HEK293 (cell line): ENCODE measurements at regions not wholly inside any gene's neighbourhood (a gene's known extent, or its start where the extent isn't known, plus 50 kb on each side); places are given as distances from the start of the nearest gene placed in this dataset.

Experiments used
- CTCF ChIA-PET: fragments of 350-600 bp; formaldehyde crosslinking; extraction: SDS; loops from one replicate; lab custom pipeline; 2021; ENCODE audit warnings: antibody characterized with exemption; lab: Yijun Ruan, JAX
- POLR2A ChIA-PET: fragments of 300-600 bp; formaldehyde crosslinking; extraction: SDS; loops from one replicate; lab custom pipeline; 2020; ENCODE audit warnings: antibody characterized with exemption, inconsistent platforms; lab: Yijun Ruan, JAX
- H3K27ac ChIP-seq: fragments of 200-500 bp; sonication (Bioruptor generic); 2 replicates; pipeline ENCODE4 v1.5.1; 2014; ENCODE audit warnings: low read depth, low read length, control low read depth, inconsistent platforms; ENCODE audit errors: extremely low read depth
- H3K36me3 ChIP-seq, 2 experiments: fragments of 200-500 bp in 1 of 2; sonication (Bioruptor generic) in 1 of 2; 1 replicate in 1 of 2; 2 replicates in 1 of 2; pipeline ENCODE4 v1.5.1; 2014 to 2017; ENCODE audit warnings: inconsistent platforms in 2 of 2, low read length in 2 of 2; ENCODE audit not compliant: control insufficient read depth in 2 of 2, insufficient read depth in 1 of 2
- H3K4me1 ChIP-seq: fragments of 200-500 bp; sonication (Bioruptor generic); 2 replicates; pipeline ENCODE4 v1.5.1; 2014; ENCODE audit warnings: mild to moderate bottlenecking, low read length, inconsistent platforms; ENCODE audit not compliant: control insufficient read depth, insufficient read depth
- H3K4me3 ChIP-seq: 2 replicates; pipeline ENCODE4 v1.5.1; 2011; ENCODE audit warnings: low read depth, mild to moderate bottlenecking, control low read depth, low read length, moderate library complexity
- H3K9me3 ChIP-seq: fragments of 200-500 bp; sonication (Bioruptor generic); 2 replicates; pipeline ENCODE4 v1.5.1; 2014; ENCODE audit warnings: low read depth, low read length, inconsistent platforms; ENCODE audit not compliant: control insufficient read depth, insufficient read depth
- AEBP2 ChIP-seq: fragments of 450-650 bp; formaldehyde crosslinking; IDR thresholded peaks from 2 replicates; pipeline ENCODE4 v1.5.1; 2016; ENCODE audit warnings: missing biosample characterization, missing genetic modification characterization, borderline replicate concordance
- ELK4 ChIP-seq: IDR thresholded peaks from 2 replicates; pipeline ENCODE4 v1.6.1; 2011; ENCODE audit warnings: mild to moderate bottlenecking, low read depth, low read length, borderline replicate concordance
- HOXA7 ChIP-seq: sonication (generic); formaldehyde crosslinking; IDR thresholded peaks from 2 replicates; pipeline ENCODE4 v1.8.1; 2022; ENCODE audit warnings: missing genetic modification reagents, borderline replicate concordance
- KLF10 ChIP-seq: fragments of 450-650 bp; IDR thresholded peaks from 2 replicates; pipeline ENCODE4 v1.5.1; 2018; ENCODE audit warnings: missing biosample characterization, mild to moderate bottlenecking, missing genetic modification characterization
- OSR2 ChIP-seq: fragments of 450-650 bp; formaldehyde crosslinking; IDR thresholded peaks from 2 replicates; pipeline ENCODE4 v1.5.1; 2016; ENCODE audit warnings: missing biosample characterization, missing genetic modification characterization
- PRDM2 ChIP-seq: fragments of 450-650 bp; formaldehyde crosslinking; IDR thresholded peaks from 2 replicates; pipeline ENCODE4 v1.5.1; 2016; ENCODE audit warnings: missing biosample characterization, missing genetic modification characterization, borderline replicate concordance
- RBAK ChIP-seq: fragments of 450-650 bp; formaldehyde crosslinking; IDR thresholded peaks from 2 replicates; pipeline ENCODE4 v1.5.1; 2016; ENCODE audit warnings: missing biosample characterization, missing genetic modification characterization
- REPIN1 ChIP-seq: fragments of 450-650 bp; formaldehyde crosslinking; IDR thresholded peaks from 2 replicates; pipeline ENCODE4 v1.5.1; 2017; ENCODE audit warnings: missing biosample characterization, missing genetic modification characterization, low read depth
- ZBTB20 ChIP-seq: fragments of 450-650 bp; formaldehyde crosslinking; IDR thresholded peaks from 2 replicates; pipeline ENCODE4 v1.5.1; 2016; ENCODE audit warnings: missing biosample characterization, missing genetic modification characterization
- ZBTB26 ChIP-seq: fragments of 450-650 bp; formaldehyde crosslinking; optimal IDR thresholded peaks from 2 replicates; pipeline ENCODE3; 2016; ENCODE audit warnings: missing biosample characterization, mild to moderate bottlenecking, missing genetic modification characterization
- ZEB2 ChIP-seq: fragments of 450-650 bp; formaldehyde crosslinking; IDR thresholded peaks from 2 replicates; pipeline ENCODE4 v1.5.1; 2016; ENCODE audit warnings: missing biosample characterization, missing genetic modification characterization
- ZFP41 ChIP-seq: fragments of 450-650 bp; formaldehyde crosslinking; IDR thresholded peaks from 2 replicates; pipeline ENCODE4 v1.5.1; 2016; ENCODE audit warnings: missing biosample characterization, missing genetic modification characterization, borderline replicate concordance
- ZNF132 ChIP-seq: fragments of 450-650 bp; formaldehyde crosslinking; IDR thresholded peaks from 2 replicates; pipeline ENCODE4 v1.5.1; 2017; ENCODE audit warnings: missing biosample characterization, missing genetic modification characterization, borderline replicate concordance
- ZNF174 ChIP-seq: fragments of 450-650 bp; formaldehyde crosslinking; IDR thresholded peaks from 2 replicates; pipeline ENCODE4 v1.5.0; 2017; ENCODE audit warnings: missing biosample characterization, mild to moderate bottlenecking, missing genetic modification characterization
- ZNF426 ChIP-seq: fragments of 450-650 bp; formaldehyde crosslinking; IDR thresholded peaks from 2 replicates; pipeline ENCODE4 v1.5.1; 2017; ENCODE audit warnings: missing biosample characterization, missing genetic modification characterization, mild to moderate bottlenecking, inconsistent platforms, moderate library complexity
- ZNF560 ChIP-seq: fragments of 450-650 bp; formaldehyde crosslinking; IDR thresholded peaks from 2 replicates; pipeline ENCODE4 v1.5.1; 2017; ENCODE audit warnings: missing biosample characterization, missing genetic modification characterization, borderline replicate concordance
- ZNF704 ChIP-seq: fragments of 450-650 bp; formaldehyde crosslinking; IDR thresholded peaks from 2 replicates; pipeline ENCODE4 v1.5.1; 2016; ENCODE audit warnings: missing biosample characterization, missing genetic modification characterization
- ZSCAN23 ChIP-seq: fragments of 450-650 bp; formaldehyde crosslinking; IDR thresholded peaks from 2 replicates; pipeline ENCODE4 v1.5.1; 2016; ENCODE audit warnings: missing biosample characterization, missing genetic modification characterization

GRCh38 chr16:63244631-63245030 is 1208.4 kb upstream of the CDH8 start:
- Histone ChIP-seq H3K4me3 (no peak overlapping the region), H3K9me3 (no peaks in the 10 kb centered on the region), H3K27ac (no peak overlapping the region), H3K4me1 (no peaks in the 10 kb centered on the region), H3K36me3 (no peaks in the 10 kb centered on the region)
- ChIA-PET CTCF (no interaction called here), POLR2A (no interaction called here)
- no peak for TF ChIP-seq ZBTB20
- TF ChIP-seq RBAK (tag by site-specific recombination), result no peak

GRCh38 chr16:63241497-63242028 is 1205.3 kb upstream of the CDH8 start:
- POLR2A ChIA-PET, result no interaction called here
- no peaks in the 10 kb centered on the region for H3K4me1 ChIP-seq
- TF ChIP-seq REPIN1 (tag by site-specific recombination) (no peak), ZNF174 (tag by site-specific recombination) (no peak), ZNF132 (tag by site-specific recombination) (no peak), OSR2 (tag by site-specific recombination) (no peak), ZNF704 (tag by site-specific recombination) (no peak), ZBTB26 (tag by site-specific recombination) (no peak), ZSCAN23 (tag by site-specific recombination) (no peak), ELK4 (no peak), PRDM2 (no peak), ZFP41 (tag by site-specific recombination) (no peak)
- no peak overlapping the region for H3K4me3 ChIP-seq
- H3K27ac ChIP-seq, result no peak overlapping the region
- no peaks in the 10 kb centered on the region for H3K36me3 ChIP-seq
- H3K9me3 ChIP-seq, result no peaks in the 10 kb centered on the region
- CTCF ChIA-PET, result no interaction called here

- no peak overlapping the region for H3K27ac ChIP-seq
- TF ChIP-seq HOXA7 (CRISPR knock-in tag), result no peak
- TF ChIP-seq KLF10 (tag by site-specific recombination), result no peak
- no peak for TF ChIP-seq ZNF560 (tag by site-specific recombination)
- no peak for TF ChIP-seq ZEB2 (tag by site-specific recombination)
- no peak for TF ChIP-seq AEBP2 (tag by site-specific recombination)
- TF ChIP-seq ZNF426, result no peak
- ChIA-PET POLR2A (no interaction called here), CTCF (no interaction called here)
- no peaks in the 10 kb centered on the region for H3K9me3 ChIP-seq
- H3K4me1 ChIP-seq, result no peaks in the 10 kb centered on the region
- H3K4me3 ChIP-seq, result no peak overlapping the region
- no peaks in the 10 kb centered on the region for H3K36me3 ChIP-seq
Observed at GRCh38 chr16:63239065-63239570, 1202.9 kb upstream of the CDH8 start.
